ENCODE measurements at regions not wholly inside any gene's neighbourhood (a gene's known extent, or its start where the extent isn't known, plus 50 kb on each side); places are given as distances from the start of the nearest gene placed in this dataset.

DNA sequence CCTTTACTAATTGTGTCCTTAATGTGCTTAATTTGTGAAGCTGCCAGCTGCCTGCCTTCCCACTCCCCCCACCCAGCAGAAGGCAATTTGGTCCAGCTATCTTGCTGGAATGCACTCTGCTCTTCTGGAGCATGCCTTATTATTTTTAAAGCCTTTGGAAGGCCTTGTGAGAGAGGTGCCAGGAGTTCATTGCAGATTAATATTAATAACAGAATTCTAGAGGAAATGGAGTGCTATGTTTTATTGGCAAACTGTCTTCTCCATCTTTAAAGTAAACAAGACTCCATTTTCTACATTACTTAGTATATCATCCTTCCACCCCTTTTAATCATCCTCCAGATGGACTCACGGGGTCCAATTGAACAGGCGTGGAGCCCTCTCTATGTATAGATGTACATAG lies 50.8 kb upstream of the ZNF32 start:
- H3K4me1 ChIP-seq (ENCODE audit: insufficient read depth, low read length): no peaks in the 10 kb centered on the region
- H3K36me3 ChIP-seq (ENCODE audit: insufficient read depth, low read length): no peaks in the 10 kb centered on the region
- no peak overlapping the region for H3K9ac ChIP-seq (ENCODE audit: low read depth, low read length)
- H3K9me3 ChIP-seq (ENCODE audit: control insufficient read depth, insufficient read depth, low read length): no peaks in the 10 kb centered on the region

Measured in ES-I3 (cell line).